ENCODE measurements at regions not wholly inside any gene's neighbourhood (a gene's known extent, or its start where the extent isn't known, plus 50 kb on each side); places are given as distances from the start of the nearest gene placed in this dataset.

GRCh38 chr16:73526011-73526804, 478.3 kb upstream of the ZFHX3 start:
- H3K36me3 ChIP-seq (ENCODE audit: control insufficient read depth in 2 of 2, insufficient read depth in 2 of 2, low read length in 1 of 2), result no peaks in the 10 kb centered on the region
- H3K4me1 ChIP-seq (ENCODE audit: control insufficient read depth, insufficient read depth, low read length), result no peaks in the 10 kb centered on the region
- FAIRE-seq, result no peak
- H3K4me2 ChIP-seq (ENCODE audit: control insufficient read depth, insufficient read depth), result no peak overlapping the region
- no peak overlapping the region for H2AFZ ChIP-seq (ENCODE audit: control insufficient read depth, low read depth, low read length)
- no peak overlapping the region for H3K9ac ChIP-seq (ENCODE audit: control insufficient read depth, insufficient read depth, low read length)
- WGBS (ENCODE audit: insufficient coverage, insufficient replicate concordance, low lambda C conversion rate, missing lambda C conversion rate), result 38% methylated on average over 13 of the region's 13 CpGs
- POLR2A ChIA-PET, result no interaction called here
- SMC1A ChIA-PET (ENCODE audit: uncharacterized antibody, unreplicated experiment), result interaction anchor here (1.5 kb wide), 1 partner anchor 10 kb away, joined by 3 read pairs; no protein-coding TSS in a partner anchor
- H3K4me3 ChIP-seq, result no peak overlapping the region
- no peak overlapping the region for H3K27ac ChIP-seq (ENCODE audit: control insufficient read depth, insufficient read depth)
- RAD21 ChIA-PET (ENCODE audit: unreplicated experiment), result no interaction called here
- no peaks in the 10 kb centered on the region for H3K79me2 ChIP-seq (ENCODE audit: control insufficient read depth, insufficient read depth, low read length)
- no peaks in the 10 kb centered on the region for H3K27me3 ChIP-seq (replicated peaks in 1 of 2; ENCODE audit: control insufficient read depth in 2 of 2, insufficient read depth in 2 of 2, low read length in 1 of 2)
- CTCF ChIA-PET, result no interaction called here
- BruUV-seq (replicated peaks), result no TSS peak
- TF ChIP-seq FOXM1 (IDR thresholded peaks at IDR 0.05; ENCODE audit: low read depth, low read length), result no peak
- TF ChIP-seq TBL1XR1 (IDR thresholded peaks at IDR 0.05; ENCODE audit: low read depth, low read length), result no peak
- no peak for TF ChIP-seq EED (IDR thresholded peaks at IDR 0.05; ENCODE audit: low read depth)
- TF ChIP-seq REST (IDR thresholded peaks at IDR 0.05; ENCODE audit: low read depth, low read length), result no peak
- no peak for TF ChIP-seq RAD21 (IDR thresholded peaks at IDR 0.05; ENCODE audit: insufficient read depth, low read depth, low read length)
- TF ChIP-seq SREBF1 (IDR thresholded peaks at IDR 0.05; ENCODE audit: low read length), result no peak
- TF ChIP-seq ZNF687 (IDR thresholded peaks at IDR 0.05), result no peak
- in situ Hi-C loops (cut with MboI) (no loop called here), intact Hi-C loops (cut with micrococcal nuclease; ENCODE audit: unreplicated experiment) (no loop called here)
- no peak for DNase-seq (ENCODE audit: low read depth, low spot score)
- no peaks in the 10 kb centered on the region for H3K9me3 ChIP-seq (replicated peaks; ENCODE audit: control insufficient read depth, insufficient read depth, low read length)
- no peaks in the 10 kb centered on the region for H4K20me1 ChIP-seq (ENCODE audit: control insufficient read depth, insufficient read depth)
- ATAC-seq, result no peak
